Panc1 (cell line): ENCODE measurements at regions not wholly inside any gene's neighbourhood (a gene's known extent, or its start where the extent isn't known, plus 50 kb on each side); places are given as distances from the start of the nearest gene placed in this dataset.
A peak's percentile ranks its signal among the peaks of the same experiment; 100 is the strongest.

ENCODE experiments used
- ATAC-seq: fragments of 200-7000 bp; cut with Tn5 transposase; 2 replicates; pipeline ENCODE4 v1.9.1; 2020; ENCODE audit warnings: mild to moderate bottlenecking, moderate library complexity
- BruUV-seq: library from RNA; stranded (reverse); fragments of 400-500 nt; replicated peaks from 2 replicates; lab custom pipeline; 2021; lab: Mats Ljungman, UMichigan
- CTCF ChIA-PET: fragments of 300-600 bp; sonication (Branson Sonifier 250); formaldehyde crosslinking; loops from one replicate; lab custom pipeline; 2022; ENCODE audit warnings: antibody characterized with exemption; lab: Charles Lee
- POLR2A ChIA-PET: fragments of 300-600 bp; sonication (Branson Sonifier 250); formaldehyde crosslinking; loops from one replicate; lab custom pipeline; 2022; ENCODE audit warnings: antibody characterized with exemption; lab: Charles Lee
- DNase-seq: peaks from one replicate; pipeline ENCODE4 v3.0.0-alpha.2; 2010; ENCODE audit warnings: low read depth, low spot score
- H3K27ac ChIP-seq: 2 replicates; pipeline ENCODE4 v1.5.1; 2011; ENCODE audit warnings: mild to moderate bottlenecking, low read length, inconsistent platforms
- H3K27me3 ChIP-seq: fragments of 200-500 bp; sonication (Bioruptor generic); 2 replicates; pipeline ENCODE4 v1.6.0; 2014; ENCODE audit warnings: low read length, inconsistent platforms; ENCODE audit not compliant: control insufficient read depth, insufficient read depth
- H3K36me3 ChIP-seq: fragments of 200-500 bp; sonication (Bioruptor generic); 2 replicates; pipeline ENCODE4 v1.5.1; 2014; ENCODE audit warnings: inconsistent platforms, mild to moderate bottlenecking, low read length, moderate library complexity; ENCODE audit not compliant: control insufficient read depth, insufficient read depth
- H3K4me1 ChIP-seq: 2 replicates; pipeline ENCODE4 v1.5.1; 2011; ENCODE audit warnings: inconsistent platforms, mild to moderate bottlenecking, low read length, moderate library complexity; ENCODE audit not compliant: control insufficient read depth, insufficient read depth
- H3K4me3 ChIP-seq, 2 experiments: 2 replicates each; pipeline ENCODE4 v1.5.1; 2011 to 2012; ENCODE audit warnings: low read depth in 2 of 2, low read length in 2 of 2, mild to moderate bottlenecking in 2 of 2, inconsistent platforms in 1 of 2, moderate library complexity in 1 of 2
- H3K9me3 ChIP-seq: fragments of 200-500 bp; sonication (Bioruptor generic); 2 replicates; pipeline ENCODE4 v1.5.1; 2014; ENCODE audit warnings: low read depth, mild to moderate bottlenecking, inconsistent platforms, low read length, moderate library complexity; ENCODE audit not compliant: control insufficient read depth, insufficient read depth
- POLR2AphosphoS5 ChIP-seq: IDR thresholded peaks from 2 replicates; pipeline ENCODE4 v1.6.1; 2012; ENCODE audit warnings: mild to moderate bottlenecking, low read depth, low read length, moderate library complexity
- SIN3A ChIP-seq: IDR thresholded peaks from 2 replicates; pipeline ENCODE4 v1.6.1; 2012; ENCODE audit warnings: low read depth, mild to moderate bottlenecking, low read length, moderate library complexity, borderline replicate concordance; ENCODE audit not compliant: insufficient read depth
- TCF7L2 ChIP-seq: IDR thresholded peaks from 2 replicates; pipeline ENCODE4 v1.6.1; 2011; ENCODE audit warnings: mild to moderate bottlenecking, low read depth, low read length, inconsistent platforms
- in situ Hi-C: cut with HindIII; loops from 2 replicates; pipeline ENCODE4 v1.10.0; 2016; ENCODE audit warnings: low sequenced_read_pairs, low pct_unique_long_range_greater_than_20kb
- intact Hi-C: fragments of 100-400 bp; cut with micrococcal nuclease; formaldehyde crosslinking; loops from one replicate; pipeline ENCODE4 v1.10.0; 2022; ENCODE audit not compliant: unreplicated experiment
- TF ChIP-seq, protein P1 (sequence below): fragments of 450-650 bp; IDR thresholded peaks from 2 replicates; pipeline ENCODE4 v1.5.1; 2017; ENCODE audit warnings: mild to moderate bottlenecking
- TF ChIP-seq, protein P2 (sequence below), 2 experiments: IDR thresholded peaks; 2 replicates each; pipeline ENCODE4 v1.6.1; 2011 to 2012; ENCODE audit warnings: low read depth in 2 of 2, control low read depth in 1 of 2, low read length in 1 of 2, mild to moderate bottlenecking in 1 of 2, moderate library complexity in 1 of 2; ENCODE audit not compliant: insufficient read depth in 1 of 2

DNA sequence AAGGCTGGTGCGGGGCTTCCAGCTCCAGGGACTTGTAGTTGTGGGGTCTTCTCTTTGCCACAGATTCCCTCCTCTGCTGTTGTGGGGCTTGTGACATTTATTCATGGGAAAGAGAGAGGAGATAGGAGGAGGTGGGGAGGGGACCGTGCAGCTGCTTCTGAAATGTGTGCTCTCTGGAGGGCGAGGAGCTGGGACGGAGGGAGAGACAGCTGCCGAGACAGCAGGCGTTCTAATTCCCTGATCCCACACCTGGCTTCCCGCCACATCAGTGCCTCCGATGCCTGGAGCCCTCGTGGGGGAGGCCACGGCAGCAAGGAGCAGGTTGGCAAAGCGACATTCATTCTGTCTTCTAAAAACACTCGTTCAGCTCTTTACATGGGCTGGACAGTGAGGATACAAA, 164.4 kb downstream of the USP12 start:
- in situ Hi-C loops = no loop called here
- H3K4me3 ChIP-seq = peak overlapping the region; percentile 32 to 55

GRCh38 chr13:27006519-27007161, 165.0 kb downstream of the USP12 start:
- DNase-seq (no peak), ATAC-seq (peak; percentile 90)
- H3K27me3 ChIP-seq = no peaks in the 10 kb centered on the region
- POLR2A ChIA-PET = no interaction called here
- no peaks in the 10 kb centered on the region for H3K36me3 ChIP-seq
- CTCF ChIA-PET = interaction anchor here (0.6 kb wide), 1 partner anchor 76 kb away, joined by 3 read pairs; no protein-coding TSS in a partner anchor
- in situ Hi-C loops (no loop called here), intact Hi-C loops (no loop called here)
- BruUV-seq = no TSS peak
- TF ChIP-seq, protein P1, sequence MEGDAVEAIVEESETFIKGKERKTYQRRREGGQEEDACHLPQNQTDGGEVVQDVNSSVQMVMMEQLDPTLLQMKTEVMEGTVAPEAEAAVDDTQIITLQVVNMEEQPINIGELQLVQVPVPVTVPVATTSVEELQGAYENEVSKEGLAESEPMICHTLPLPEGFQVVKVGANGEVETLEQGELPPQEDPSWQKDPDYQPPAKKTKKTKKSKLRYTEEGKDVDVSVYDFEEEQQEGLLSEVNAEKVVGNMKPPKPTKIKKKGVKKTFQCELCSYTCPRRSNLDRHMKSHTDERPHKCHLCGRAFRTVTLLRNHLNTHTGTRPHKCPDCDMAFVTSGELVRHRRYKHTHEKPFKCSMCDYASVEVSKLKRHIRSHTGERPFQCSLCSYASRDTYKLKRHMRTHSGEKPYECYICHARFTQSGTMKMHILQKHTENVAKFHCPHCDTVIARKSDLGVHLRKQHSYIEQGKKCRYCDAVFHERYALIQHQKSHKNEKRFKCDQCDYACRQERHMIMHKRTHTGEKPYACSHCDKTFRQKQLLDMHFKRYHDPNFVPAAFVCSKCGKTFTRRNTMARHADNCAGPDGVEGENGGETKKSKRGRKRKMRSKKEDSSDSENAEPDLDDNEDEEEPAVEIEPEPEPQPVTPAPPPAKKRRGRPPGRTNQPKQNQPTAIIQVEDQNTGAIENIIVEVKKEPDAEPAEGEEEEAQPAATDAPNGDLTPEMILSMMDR = no peak
- no peak for TF ChIP-seq POLR2AphosphoS5
- TF ChIP-seq TCF7L2 = no peak
- no peak for TF ChIP-seq SIN3A
- TF ChIP-seq, protein P2, sequence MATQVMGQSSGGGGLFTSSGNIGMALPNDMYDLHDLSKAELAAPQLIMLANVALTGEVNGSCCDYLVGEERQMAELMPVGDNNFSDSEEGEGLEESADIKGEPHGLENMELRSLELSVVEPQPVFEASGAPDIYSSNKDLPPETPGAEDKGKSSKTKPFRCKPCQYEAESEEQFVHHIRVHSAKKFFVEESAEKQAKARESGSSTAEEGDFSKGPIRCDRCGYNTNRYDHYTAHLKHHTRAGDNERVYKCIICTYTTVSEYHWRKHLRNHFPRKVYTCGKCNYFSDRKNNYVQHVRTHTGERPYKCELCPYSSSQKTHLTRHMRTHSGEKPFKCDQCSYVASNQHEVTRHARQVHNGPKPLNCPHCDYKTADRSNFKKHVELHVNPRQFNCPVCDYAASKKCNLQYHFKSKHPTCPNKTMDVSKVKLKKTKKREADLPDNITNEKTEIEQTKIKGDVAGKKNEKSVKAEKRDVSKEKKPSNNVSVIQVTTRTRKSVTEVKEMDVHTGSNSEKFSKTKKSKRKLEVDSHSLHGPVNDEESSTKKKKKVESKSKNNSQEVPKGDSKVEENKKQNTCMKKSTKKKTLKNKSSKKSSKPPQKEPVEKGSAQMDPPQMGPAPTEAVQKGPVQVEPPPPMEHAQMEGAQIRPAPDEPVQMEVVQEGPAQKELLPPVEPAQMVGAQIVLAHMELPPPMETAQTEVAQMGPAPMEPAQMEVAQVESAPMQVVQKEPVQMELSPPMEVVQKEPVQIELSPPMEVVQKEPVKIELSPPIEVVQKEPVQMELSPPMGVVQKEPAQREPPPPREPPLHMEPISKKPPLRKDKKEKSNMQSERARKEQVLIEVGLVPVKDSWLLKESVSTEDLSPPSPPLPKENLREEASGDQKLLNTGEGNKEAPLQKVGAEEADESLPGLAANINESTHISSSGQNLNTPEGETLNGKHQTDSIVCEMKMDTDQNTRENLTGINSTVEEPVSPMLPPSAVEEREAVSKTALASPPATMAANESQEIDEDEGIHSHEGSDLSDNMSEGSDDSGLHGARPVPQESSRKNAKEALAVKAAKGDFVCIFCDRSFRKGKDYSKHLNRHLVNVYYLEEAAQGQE (IDR thresholded peaks at IDR 0.05; ENCODE audit: insufficient read depth in 1 of 2, low read depth in 2 of 2, low read length in 1 of 2) = no peak
- peak overlapping the region; percentile 32 to 55 for H3K4me3 ChIP-seq
- H3K4me1 ChIP-seq = peaks cover 26% of the 10 kb centered on the region
- peaks cover 4% of the 10 kb centered on the region; the same call in 1 of the 2 replicates for H3K9me3 ChIP-seq
- H3K27ac ChIP-seq = peak overlapping the region; percentile 92

More for the DNA sequence above, 164.4 kb downstream of the USP12 start:
- no TSS peak for BruUV-seq
- CTCF ChIA-PET = no interaction called here
- intact Hi-C loops = no loop called here
- Histone ChIP-seq H3K27me3 (no peaks in the 10 kb centered on the region), H3K36me3 (no peaks in the 10 kb centered on the region), H3K27ac (peak overlapping the region; percentile 92), H3K9me3 (peaks cover 4% of the 10 kb centered on the region; the same call in 1 of the 2 replicates), H3K4me1 (peaks cover 26% of the 10 kb centered on the region)
- POLR2A ChIA-PET = no interaction called here
- DNase-seq (no peak), ATAC-seq (peak; percentile 29)
- TF ChIP-seq POLR2AphosphoS5 (no peak), TCF7L2 (no peak)
- TF ChIP-seq, protein P1 = no peak
- TF ChIP-seq, protein P2 (IDR thresholded peaks at IDR 0.05; ENCODE audit: insufficient read depth in 1 of 2, low read depth in 2 of 2, low read length in 1 of 2) = no peak
